ENCODE measurements at regions not wholly inside any gene's neighbourhood (a gene's known extent, or its start where the extent isn't known, plus 50 kb on each side); places are given as distances from the start of the nearest gene placed in this dataset.

GRCh38 chr2:35741556-35741955, 614.0 kb upstream of the CRIM1 start:
- no peaks in the 10 kb centered on the region for H3K27me3 ChIP-seq (ENCODE audit: control insufficient read depth in 4 of 4, insufficient read depth in 4 of 4, low read length in 3 of 4)
- H3K36me3 ChIP-seq (ENCODE audit: control insufficient read depth in 4 of 4, insufficient read depth in 3 of 4, low read depth in 1 of 4, low read length in 3 of 4), result no peaks in the 10 kb centered on the region
- no peak overlapping the region for H3K9ac ChIP-seq (ENCODE audit: low read depth in 1 of 2, low read length in 2 of 2)
- H3K9me3 ChIP-seq (ENCODE audit: control insufficient read depth in 4 of 4, low read length in 3 of 4), result peaks cover 0 to 2% (median 0%) of the 10 kb centered on the region in 4 donors
- no peak for DNase-seq (ENCODE audit: low spot score)
- WGBS, result 65% methylated on average over 2 of the region's 2 CpGs
- H3K27ac ChIP-seq (ENCODE audit: low read depth in 1 of 2, low read length in 2 of 2), result no peak overlapping the region
- TF ChIP-seq, protein P1, sequence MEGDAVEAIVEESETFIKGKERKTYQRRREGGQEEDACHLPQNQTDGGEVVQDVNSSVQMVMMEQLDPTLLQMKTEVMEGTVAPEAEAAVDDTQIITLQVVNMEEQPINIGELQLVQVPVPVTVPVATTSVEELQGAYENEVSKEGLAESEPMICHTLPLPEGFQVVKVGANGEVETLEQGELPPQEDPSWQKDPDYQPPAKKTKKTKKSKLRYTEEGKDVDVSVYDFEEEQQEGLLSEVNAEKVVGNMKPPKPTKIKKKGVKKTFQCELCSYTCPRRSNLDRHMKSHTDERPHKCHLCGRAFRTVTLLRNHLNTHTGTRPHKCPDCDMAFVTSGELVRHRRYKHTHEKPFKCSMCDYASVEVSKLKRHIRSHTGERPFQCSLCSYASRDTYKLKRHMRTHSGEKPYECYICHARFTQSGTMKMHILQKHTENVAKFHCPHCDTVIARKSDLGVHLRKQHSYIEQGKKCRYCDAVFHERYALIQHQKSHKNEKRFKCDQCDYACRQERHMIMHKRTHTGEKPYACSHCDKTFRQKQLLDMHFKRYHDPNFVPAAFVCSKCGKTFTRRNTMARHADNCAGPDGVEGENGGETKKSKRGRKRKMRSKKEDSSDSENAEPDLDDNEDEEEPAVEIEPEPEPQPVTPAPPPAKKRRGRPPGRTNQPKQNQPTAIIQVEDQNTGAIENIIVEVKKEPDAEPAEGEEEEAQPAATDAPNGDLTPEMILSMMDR (IDR thresholded peaks at IDR 0.05; ENCODE audit: low read depth, low read length, missing input control), result no peak
- no peaks in the 10 kb centered on the region for H3K4me1 ChIP-seq (ENCODE audit: control insufficient read depth in 4 of 4, insufficient read depth in 4 of 4, low read length in 3 of 4)
- no peak overlapping the region for H3K4me3 ChIP-seq (ENCODE audit: low read depth in 1 of 3, low read length in 3 of 3)

DNA sequence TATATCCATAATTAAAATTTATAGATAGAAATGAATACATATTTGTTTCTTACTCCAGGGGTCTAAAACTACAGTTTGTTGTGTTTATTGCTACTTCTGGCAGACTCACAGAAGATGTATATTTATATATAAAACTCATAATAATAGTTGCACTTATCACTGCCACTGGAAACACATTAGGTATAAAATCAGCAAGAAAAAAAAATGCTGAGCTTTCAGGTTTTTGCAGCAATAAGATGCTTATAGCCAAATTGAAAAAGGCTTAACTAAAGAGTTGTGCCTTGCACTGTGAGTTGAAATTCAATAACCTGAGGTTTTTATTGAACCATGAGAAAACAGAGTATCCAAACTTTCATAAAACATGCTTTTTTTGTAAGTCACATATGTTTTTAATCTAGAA, 623.9 kb upstream of the CRIM1 start:
- Histone ChIP-seq H3K36me3 (ENCODE audit: control insufficient read depth in 4 of 4, insufficient read depth in 3 of 4, low read depth in 1 of 4, low read length in 3 of 4) (no peaks in the 10 kb centered on the region), H3K9me3 (ENCODE audit: control insufficient read depth in 4 of 4, low read length in 3 of 4) (no peaks in the 10 kb centered on the region), H3K27me3 (ENCODE audit: control insufficient read depth in 4 of 4, insufficient read depth in 4 of 4, low read length in 3 of 4) (no peaks in the 10 kb centered on the region), H3K4me1 (ENCODE audit: control insufficient read depth in 4 of 4, insufficient read depth in 4 of 4, low read length in 3 of 4) (no peaks in the 10 kb centered on the region), H3K27ac (ENCODE audit: low read depth in 1 of 2, low read length in 2 of 2) (no peak overlapping the region), H3K4me3 (ENCODE audit: low read depth in 1 of 3, low read length in 3 of 3) (no peak overlapping the region), H3K9ac (ENCODE audit: low read depth in 1 of 2, low read length in 2 of 2) (no peak overlapping the region)
- TF ChIP-seq SP1 (IDR thresholded peaks at IDR 0.05), result no peak
- no peak for TF ChIP-seq TAF1 (conservative IDR thresholded peaks at IDR 0.05)
- no peak for TF ChIP-seq NR2F2 (IDR thresholded peaks at IDR 0.05)
- no peak for TF ChIP-seq ATF3 (IDR thresholded peaks at IDR 0.05)
- TF ChIP-seq ZBTB33 (IDR thresholded peaks at IDR 0.05), result no peak
- TF ChIP-seq, protein P1 (IDR thresholded peaks at IDR 0.05; ENCODE audit: low read depth, low read length, missing input control), result no peak
- no peak for TF ChIP-seq HNF4G (IDR thresholded peaks at IDR 0.05)
- TF ChIP-seq HNF4A (conservative IDR thresholded peaks at IDR 0.05), result no peak
- TF ChIP-seq RXRA (IDR thresholded peaks at IDR 0.05), result no peak
- no peak for TF ChIP-seq YY1 (IDR thresholded peaks at IDR 0.05)
- TF ChIP-seq MAX (IDR thresholded peaks at IDR 0.05), result no peak
- no peak for DNase-seq (ENCODE audit: low spot score)

GRCh38 chr2:35714883-35715282, 640.7 kb upstream of the CRIM1 start:
- no peak overlapping the region for H3K4me3 ChIP-seq (ENCODE audit: low read depth in 1 of 3, low read length in 3 of 3)
- no peaks in the 10 kb centered on the region for H3K9me3 ChIP-seq (ENCODE audit: control insufficient read depth in 4 of 4, low read length in 3 of 4)
- H3K4me1 ChIP-seq (ENCODE audit: control insufficient read depth in 4 of 4, insufficient read depth in 4 of 4, low read length in 3 of 4), result no peaks in the 10 kb centered on the region
- H3K36me3 ChIP-seq (ENCODE audit: control insufficient read depth in 4 of 4, insufficient read depth in 3 of 4, low read depth in 1 of 4, low read length in 3 of 4), result no peaks in the 10 kb centered on the region
- H3K27ac ChIP-seq (ENCODE audit: low read depth in 1 of 2, low read length in 2 of 2), result no peak overlapping the region
- 81% methylated on average over 3 of the region's 3 CpGs for WGBS
- no peaks in the 10 kb centered on the region for H3K27me3 ChIP-seq (ENCODE audit: control insufficient read depth in 4 of 4, insufficient read depth in 4 of 4, low read length in 3 of 4)
- DNase-seq (ENCODE audit: low spot score), result no peak
- no peak overlapping the region for H3K9ac ChIP-seq (ENCODE audit: low read depth in 1 of 2, low read length in 2 of 2)
- no peak for TF ChIP-seq RXRA (IDR thresholded peaks at IDR 0.05)
- no peak for TF ChIP-seq MAX (IDR thresholded peaks at IDR 0.05)
- no peak for TF ChIP-seq EGR1 (IDR thresholded peaks at IDR 0.05; ENCODE audit: low read depth in 2 of 2)
- TF ChIP-seq, protein P1 (IDR thresholded peaks at IDR 0.05; ENCODE audit: low read depth, low read length, missing input control), result no peak
- TF ChIP-seq SP1 (IDR thresholded peaks at IDR 0.05), result no peak
- no peak for TF ChIP-seq JUND (IDR thresholded peaks at IDR 0.05)
- no peak for TF ChIP-seq FOXA2 (IDR thresholded peaks at IDR 0.05)
- TF ChIP-seq ZBTB33 (IDR thresholded peaks at IDR 0.05), result no peak
- no peak for TF ChIP-seq YY1 (IDR thresholded peaks at IDR 0.05)
- no peak for TF ChIP-seq GABPA (IDR thresholded peaks at IDR 0.05 in 1 of 2, conservative IDR thresholded peaks at IDR 0.05 in 1 of 2)
- TF ChIP-seq ATF3 (IDR thresholded peaks at IDR 0.05), result no peak
